NCI-H2171 treated with DMSO at 0.1 percent for 48 hours (cell line): ENCODE measurements at regions not wholly inside any gene's neighbourhood (a gene's known extent, or its start where the extent isn't known, plus 50 kb on each side); places are given as distances from the start of the nearest gene placed in this dataset.

Experiments
- DNase-seq: peaks from one replicate; lab custom pipeline; 2025; lab: John Stamatoyannopoulos, UW

- no peak for DNase-seq
These were observed 106.7 kb upstream of the SFSWAP start for GRCh38 chr12:131603939-131604795.

GRCh38 chr12:131604859-131605258, 106.0 kb upstream of the SFSWAP start:
- DNase-seq, result no peak

DNA sequence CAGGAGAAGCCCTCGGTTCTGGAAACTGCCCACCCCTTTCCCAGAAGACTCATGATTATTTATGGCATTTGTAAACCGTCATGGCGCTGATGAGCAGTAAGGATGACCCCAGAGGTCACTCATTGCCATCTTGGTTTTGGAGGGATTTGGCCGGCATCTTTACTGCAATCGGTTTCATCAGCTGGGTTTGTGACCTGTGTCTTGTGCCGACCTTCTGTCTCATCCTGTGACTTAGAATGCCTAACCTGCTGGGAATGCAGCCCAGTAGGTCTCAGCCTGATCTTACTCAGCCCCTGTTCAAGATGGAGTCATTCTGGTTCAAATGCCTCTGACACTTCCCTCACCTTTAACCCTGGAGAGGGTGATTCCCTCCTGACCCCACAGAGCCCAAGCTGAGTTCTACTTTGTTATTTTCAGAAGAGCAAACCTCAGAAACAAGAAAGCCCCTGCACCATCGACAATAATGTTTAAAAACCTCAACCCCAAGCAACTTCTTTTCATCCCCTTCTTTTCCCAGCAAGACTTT, 105.5 kb upstream of the SFSWAP start:
- no peak for DNase-seq

DNA sequence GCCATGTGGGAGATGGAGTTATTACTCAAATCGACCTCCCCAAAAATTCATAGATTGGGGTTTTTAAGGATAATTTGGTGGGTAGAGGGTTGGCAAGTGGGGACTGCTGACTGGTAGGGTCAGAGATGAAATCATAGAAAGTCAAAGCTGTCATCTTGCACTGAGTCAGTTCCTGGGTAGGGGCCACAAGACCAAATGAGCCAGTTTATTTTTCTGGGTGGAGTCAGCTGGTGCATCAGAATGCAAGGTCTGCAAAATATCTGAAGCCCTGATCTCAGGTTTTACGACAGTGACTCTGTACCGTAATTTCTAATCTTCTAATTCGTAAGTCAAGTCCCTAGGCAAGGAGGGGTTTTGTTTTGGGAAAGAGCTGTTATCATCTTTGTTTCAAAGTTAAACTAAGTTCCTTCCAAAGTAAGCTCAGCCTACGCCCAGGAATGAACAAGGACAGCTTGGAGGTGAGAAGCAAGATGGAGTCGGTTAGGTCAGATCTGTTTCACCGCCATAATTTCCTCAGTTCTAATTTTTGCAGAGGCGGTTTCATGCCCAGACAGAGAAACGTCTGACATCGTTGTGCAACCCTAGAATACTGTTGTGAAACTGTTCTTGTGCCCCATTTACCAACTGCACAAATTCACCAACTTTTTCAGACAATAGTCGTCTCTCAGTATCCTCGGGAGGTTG, 104.5 kb upstream of the SFSWAP start:
- no peak for DNase-seq

GRCh38 chr12:131607658-131608447, 103.0 kb upstream of the SFSWAP start:
- DNase-seq, result no peak

DNA sequence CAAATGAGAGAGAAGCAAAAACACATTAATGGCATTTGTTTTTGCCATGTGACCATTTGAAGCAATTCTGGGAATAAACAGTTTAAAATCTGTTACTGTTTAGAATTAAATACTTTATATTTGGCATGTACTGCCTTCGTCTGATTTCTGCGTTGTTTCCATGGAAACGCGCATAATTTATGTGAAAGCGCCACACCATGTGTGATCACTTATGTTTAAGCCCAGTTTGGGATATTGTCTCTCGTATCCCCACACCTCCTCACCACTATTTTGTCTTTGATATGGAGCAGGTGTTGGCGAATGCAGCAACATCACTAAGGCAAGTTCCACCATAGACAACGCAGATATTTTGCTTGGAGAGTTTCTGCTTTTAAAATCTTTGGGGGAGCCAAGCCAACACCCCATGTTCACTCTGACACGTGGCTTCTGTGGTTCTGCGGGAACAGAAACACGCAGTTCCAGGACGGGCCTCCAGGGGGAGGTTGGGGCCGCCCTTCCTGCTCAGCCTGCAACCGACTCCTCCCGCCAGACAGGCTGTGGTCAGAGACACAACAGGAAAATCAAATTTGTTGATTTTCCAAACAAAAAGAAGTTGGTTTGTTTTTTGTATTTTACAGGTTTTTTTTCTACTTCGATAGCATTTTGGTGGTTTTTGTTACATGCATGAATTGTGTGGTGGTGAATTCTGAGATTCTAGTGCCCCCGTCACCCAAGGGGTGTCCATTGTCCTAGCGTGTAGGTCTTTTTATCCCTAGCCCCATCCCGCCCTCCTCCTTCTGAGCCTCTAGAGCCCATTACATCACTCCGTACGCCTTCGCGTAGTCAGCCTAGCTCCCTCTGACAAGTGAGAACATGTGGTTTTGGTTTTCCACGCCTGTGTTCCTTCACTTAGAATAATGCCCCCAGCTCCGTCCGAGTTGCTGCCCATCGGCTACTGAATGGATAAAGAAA, 101.9 kb upstream of the SFSWAP start:
- DNase-seq, result peak; percentile 22

DNA sequence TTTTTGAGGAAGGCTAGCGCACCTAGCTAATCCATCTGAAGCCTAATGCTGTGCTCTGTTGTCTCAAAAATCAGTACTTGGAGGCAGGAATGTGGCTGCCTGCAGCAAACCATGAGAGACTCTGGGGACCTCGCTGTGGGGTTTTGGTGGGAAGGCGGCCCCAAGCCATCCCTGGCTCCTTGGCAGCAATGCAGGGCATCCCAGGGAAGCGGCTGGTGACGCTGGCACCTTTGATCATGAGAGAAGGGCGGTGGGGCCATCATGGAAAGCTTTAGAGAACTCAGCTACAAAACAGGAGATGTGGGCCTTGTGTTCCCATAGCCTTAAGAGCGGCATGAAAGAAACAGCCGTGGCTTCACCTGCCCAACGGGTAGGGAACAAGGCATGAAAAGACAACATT, 101.1 kb upstream of the SFSWAP start:
- no peak for DNase-seq

GRCh38 chr12:131610181-131610580, 100.7 kb upstream of the SFSWAP start:
- no peak for DNase-seq

DNA sequence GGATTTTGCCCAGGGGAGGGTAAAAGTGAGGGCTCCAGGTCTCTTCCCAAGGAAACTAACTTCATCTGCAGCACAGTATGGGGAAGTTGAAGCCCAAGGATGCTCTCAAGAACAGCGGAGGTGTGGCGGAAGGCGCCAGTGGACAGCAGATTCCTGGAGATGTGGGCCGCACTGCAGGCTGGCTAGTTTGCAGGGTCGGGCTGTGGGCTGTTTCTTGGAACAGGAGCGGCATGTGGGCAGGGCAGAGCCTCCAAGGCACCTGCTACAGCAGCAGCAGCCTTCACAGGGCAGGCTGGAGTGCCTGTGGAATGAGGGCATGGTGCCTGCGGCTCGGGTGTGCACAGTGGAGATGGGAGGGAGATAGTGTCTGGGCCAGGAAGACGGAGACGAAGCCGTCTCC, 100.0 kb upstream of the SFSWAP start:
- no peak for DNase-seq

GRCh38 chr12:131611416-131612091, 99.3 kb upstream of the SFSWAP start:
- DNase-seq, result no peak

DNA sequence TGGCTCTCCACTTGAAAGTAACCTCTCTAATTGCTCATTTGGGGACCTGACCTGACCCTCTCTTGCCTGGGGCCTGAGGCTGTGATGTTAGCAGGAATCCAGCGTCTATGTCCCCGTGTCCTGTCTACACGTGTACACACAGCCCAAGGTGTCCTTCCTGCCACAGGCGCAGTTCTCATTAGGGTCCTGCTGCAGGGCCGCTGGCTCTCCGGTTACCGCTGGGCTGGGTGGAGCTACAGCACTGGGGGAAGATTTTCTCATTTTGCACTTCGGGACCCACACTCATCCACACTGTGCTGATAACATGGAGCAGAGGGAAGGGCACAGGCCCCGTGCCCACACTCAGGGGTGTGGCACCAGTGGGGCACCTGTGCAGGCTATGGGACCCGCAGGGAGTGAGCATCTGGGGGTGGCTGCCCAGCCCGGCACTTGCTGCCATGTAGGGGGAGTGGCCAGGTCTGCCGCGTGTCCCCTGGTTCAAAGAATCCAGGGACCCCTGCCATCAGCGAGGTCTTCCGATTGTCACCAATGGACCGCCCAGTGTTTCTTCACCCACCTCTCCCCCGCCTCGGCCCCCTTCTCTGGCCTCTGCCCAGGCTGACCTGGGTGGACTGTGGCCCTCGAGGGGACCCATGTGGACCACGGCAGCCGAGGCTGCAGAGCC, 98.7 kb upstream of the SFSWAP start:
- DNase-seq, result no peak

GRCh38 chr12:131613186-131613585, 97.7 kb upstream of the SFSWAP start:
- DNase-seq, result no peak

GRCh38 chr12:131613678-131614077, 97.2 kb upstream of the SFSWAP start:
- no peak for DNase-seq

DNA sequence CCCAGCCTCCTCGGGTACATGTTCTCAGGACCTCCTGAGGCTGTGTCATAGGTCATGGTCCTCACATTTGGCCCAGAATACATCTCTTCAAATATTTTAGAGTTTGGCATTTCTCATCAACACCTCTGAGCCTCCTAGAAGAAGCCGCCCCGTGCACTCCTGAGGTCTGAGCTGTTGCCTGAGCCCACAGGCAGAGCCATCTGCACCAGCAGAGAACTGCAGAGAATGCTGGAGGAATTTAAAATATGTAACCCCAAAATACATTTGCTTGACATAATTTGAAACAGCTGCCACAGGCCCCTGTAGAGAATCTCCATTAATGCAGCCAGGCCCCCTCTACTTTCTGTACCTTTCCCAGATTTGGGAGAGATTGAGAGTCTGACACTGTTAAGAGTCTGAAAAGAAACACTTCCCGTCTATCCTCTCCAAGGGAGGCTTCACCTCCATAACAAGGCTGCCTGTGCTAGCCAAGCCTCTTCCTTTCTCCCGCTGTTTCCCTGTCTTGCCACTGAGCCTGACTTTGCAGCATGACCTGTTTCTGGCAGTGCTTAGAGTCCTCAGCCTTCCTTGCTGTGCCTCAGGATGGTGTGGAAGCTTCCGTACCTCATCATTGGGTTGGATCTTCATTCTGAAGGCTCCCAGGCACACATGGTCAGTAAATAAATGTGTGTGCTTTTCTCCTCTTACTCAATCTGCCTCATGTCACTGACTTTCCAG, 95.4 kb upstream of the SFSWAP start:
- DNase-seq, result no peak

- no peak for DNase-seq
These were observed 94.7 kb upstream of the SFSWAP start for GRCh38 chr12:131616043-131616700.

- no peak for DNase-seq
These were observed 94.2 kb upstream of the SFSWAP start for GRCh38 chr12:131616738-131617137.

DNA sequence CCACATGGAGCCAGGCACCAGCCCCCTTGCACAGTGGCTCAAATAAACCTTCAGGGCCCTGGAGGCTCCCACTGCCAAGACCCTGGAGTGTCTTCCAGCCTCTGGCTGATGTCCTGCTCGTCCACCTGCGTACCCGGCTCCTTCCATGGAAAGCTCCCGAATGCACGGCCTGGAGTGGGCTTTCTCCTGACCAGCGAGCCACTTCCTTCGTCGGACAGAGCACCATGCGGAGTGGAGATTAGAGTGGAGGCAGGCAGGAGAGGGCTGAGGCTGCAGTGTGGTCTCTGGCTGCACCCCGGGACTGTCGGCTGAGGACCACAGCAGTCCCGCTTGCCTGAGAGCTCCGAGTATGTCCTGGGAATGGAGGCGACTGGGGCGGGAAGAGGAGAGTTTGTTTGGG, 93.7 kb upstream of the SFSWAP start:
- DNase-seq, result no peak

GRCh38 chr12:131617596-131618302, 93.1 kb upstream of the SFSWAP start:
- no peak for DNase-seq
